Right cardiac atrium (tissue), 5 donors: ENCODE measurements at regions not wholly inside any gene's neighbourhood (a gene's known extent, or its start where the extent isn't known, plus 50 kb on each side); places are given as distances from the start of the nearest gene placed in this dataset.
A peak's percentile ranks its signal among the peaks of the same experiment; 100 is the strongest.

Experiments
- ATAC-seq, 2 donors: fragments of 200-7000 bp; cut with Tn5 transposase; one replicate each; pipeline versions ENCODE4 v1.8.0 to v1.9.1; 2020; ENCODE audit warnings: moderate library complexity in 2 of 2, mild to moderate bottlenecking in 1 of 2
- DNase-seq, 3 donors: peaks; one replicate each; pipeline ENCODE4 v3.0.0-alpha.2; 2020
- H3K27ac ChIP-seq: one replicate; pipeline ENCODE4 v1.5.1; 2013; ENCODE audit warnings: mild to moderate bottlenecking, low read length, control low read depth, moderate library complexity
- H3K27me3 ChIP-seq: one replicate; pipeline ENCODE4 v1.6.1; 2013; ENCODE audit not compliant: control insufficient read depth, insufficient read depth
- H3K4me1 ChIP-seq: one replicate; pipeline ENCODE4 v1.6.1; 2013; ENCODE audit warnings: low read length; ENCODE audit not compliant: control insufficient read depth, insufficient read depth
- H3K4me3 ChIP-seq: one replicate; pipeline ENCODE4 v1.5.1; 2013; ENCODE audit warnings: low read length, control low read depth
- H3K9me3 ChIP-seq: one replicate; pipeline ENCODE4 v1.6.1; 2013; ENCODE audit warnings: low read length; ENCODE audit not compliant: control insufficient read depth
- WGBS: extraction: QIAGEN DNeasy Blood & Tissue Kit; methylation state at CpG from one replicate; pipeline ENCODE4 v1.1.7; 2013; 5-methylcytosine and 5-hydroxymethylcytosine counted together
- intact Hi-C, 4 donors: fragments of 100-400 bp; cut with DNase I; formaldehyde crosslinking; loops; one replicate each; pipeline versions ENCODE4 v1.11.0 to v1.14.0; 2022 to 2023
- donor health status: healthy with polysubstance abuse.
- donor health status: DM: no; HTN: yes; CAD: no.
- donor health status: DM: no; HTN: no; CAD: no.
- donor health status: DM: no; HTN: yes; CAD: no; lungs with severe emphysema.
- donor health status: DM: yes; HTN: yes; CAD: no.

DNA sequence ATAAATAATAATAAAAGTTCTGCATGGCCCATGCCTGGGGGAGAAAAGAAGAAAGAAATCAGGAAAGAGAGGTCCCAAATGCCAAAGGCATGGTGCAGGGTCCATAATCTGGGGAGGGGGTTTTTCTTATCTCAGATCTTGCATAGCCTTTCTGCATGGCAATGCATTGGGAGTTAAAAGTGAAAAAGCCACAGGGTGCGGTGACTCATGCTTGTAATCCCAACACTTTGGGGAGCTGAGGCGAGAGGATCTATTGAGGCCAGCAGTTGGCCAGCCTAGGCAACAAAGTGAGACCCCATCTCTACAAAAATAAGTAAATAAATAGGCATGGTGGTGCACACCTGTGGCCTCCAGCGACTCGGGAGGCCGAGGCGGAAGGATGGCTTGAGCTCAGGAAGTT lies 76.8 kb upstream of the GATA2 start:
- intact Hi-C loops: loop anchor here in 1 of 4 donors (10.0 kb wide), 1 partner anchor 65 kb away; no protein-coding TSS in a partner anchor
- ATAC-seq (no peak), DNase-seq (no peak)
- H3K27me3 ChIP-seq: no peaks in the 10 kb centered on the region
- peaks cover 3% of the 10 kb centered on the region for H3K4me1 ChIP-seq
- H3K9me3 ChIP-seq: no peaks in the 10 kb centered on the region
- WGBS: 94% methylated on average over 6 of the region's 6 CpGs
- no peak overlapping the region for H3K27ac ChIP-seq
- H3K4me3 ChIP-seq: no peak overlapping the region

DNA sequence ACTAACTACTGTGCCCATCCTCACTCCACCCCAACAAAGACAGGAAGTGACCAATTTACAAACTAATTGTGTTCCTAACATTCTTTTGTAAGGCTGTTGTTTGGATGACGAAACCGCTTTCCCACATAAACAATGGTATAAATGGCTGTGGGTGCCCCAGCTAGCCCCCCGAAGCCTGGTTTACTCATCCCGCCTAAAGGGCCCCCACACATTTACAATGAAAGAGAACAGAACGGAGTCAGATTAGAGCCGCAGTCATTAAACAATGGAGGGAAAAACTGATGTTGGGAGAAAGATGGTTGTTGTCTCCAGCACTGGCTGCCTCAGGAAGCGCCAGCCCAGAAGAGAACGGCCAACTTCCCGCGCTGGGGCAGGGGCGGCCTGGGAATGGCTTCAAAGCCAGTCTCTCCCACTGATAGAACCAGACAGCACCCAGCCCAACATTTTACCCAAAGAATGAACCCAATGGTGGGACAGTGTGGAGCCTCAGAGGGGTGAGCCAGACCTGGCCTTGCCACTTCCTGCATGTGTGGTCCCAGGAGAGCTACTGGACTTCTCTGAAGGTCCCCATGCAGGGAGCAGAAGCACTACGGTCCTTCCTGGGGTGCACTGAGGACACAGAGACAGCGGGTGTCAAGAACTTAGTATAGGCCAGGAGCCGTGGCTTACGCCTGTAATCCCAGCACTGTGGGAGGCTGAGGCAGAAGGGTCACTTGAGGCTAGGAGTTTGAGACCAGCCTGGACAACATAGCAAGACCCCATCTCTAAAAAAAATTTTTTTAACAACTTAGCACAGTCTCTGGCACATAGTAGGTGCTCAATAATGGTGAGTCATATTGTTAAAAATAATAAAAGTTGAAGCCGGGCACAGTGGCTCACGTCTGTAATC lies 75.8 kb upstream of the GATA2 start:
- no peak for ATAC-seq
- Histone ChIP-seq H3K9me3 (no peaks in the 10 kb centered on the region), H3K27me3 (no peaks in the 10 kb centered on the region), H3K4me3 (no peak overlapping the region), H3K4me1 (peaks cover 3% of the 10 kb centered on the region), H3K27ac (no peak overlapping the region)
- intact Hi-C loops: loop anchor here in 1 of 4 donors (10.0 kb wide), 1 partner anchor 64 kb away; no protein-coding TSS in a partner anchor
- no peak for DNase-seq
- 69% methylated on average over 17 of the region's 17 CpGs for WGBS

DNA sequence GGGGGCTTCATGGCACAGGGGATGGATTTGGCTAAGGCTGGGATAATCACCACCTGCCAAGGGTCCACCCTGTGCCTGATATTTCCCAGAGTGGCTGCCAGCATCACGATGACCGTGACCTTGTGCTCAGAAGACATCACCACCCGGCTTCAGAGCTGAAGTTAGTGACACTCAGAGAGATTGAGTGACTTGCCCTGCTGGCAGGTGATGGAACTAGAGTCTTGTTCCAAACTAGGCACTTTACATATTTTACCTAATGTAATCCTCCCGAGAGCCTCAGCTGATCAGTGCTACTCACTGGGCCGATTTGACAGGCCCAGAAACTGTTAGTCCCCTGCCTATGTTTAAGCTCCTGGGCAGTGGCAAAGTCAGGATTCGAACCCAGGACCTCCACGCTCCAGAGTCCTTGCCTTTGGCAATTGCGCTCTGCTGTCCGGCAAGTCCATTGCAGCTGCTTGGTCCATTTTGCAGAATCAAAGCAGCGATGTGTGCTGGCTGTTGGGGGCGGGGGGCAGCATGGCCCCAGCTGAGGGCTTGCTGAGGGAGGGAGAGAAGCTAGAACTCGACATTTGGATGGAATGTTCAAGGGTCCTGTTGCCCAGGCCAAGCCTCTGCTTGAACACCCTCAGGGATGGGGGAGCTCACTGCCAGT lies 74.8 kb upstream of the GATA2 start:
- Histone ChIP-seq H3K9me3 (no peaks in the 10 kb centered on the region), H3K4me1 (peaks cover 3% of the 10 kb centered on the region), H3K4me3 (no peak overlapping the region), H3K27ac (peak overlapping the region; percentile 25), H3K27me3 (no peaks in the 10 kb centered on the region)
- intact Hi-C loops: loop anchor here in 1 of 4 donors (10.0 kb wide), 1 partner anchor 63 kb away; no protein-coding TSS in a partner anchor
- WGBS: 79% methylated on average over 12 of the region's 12 CpGs
- no peak for ATAC-seq
- DNase-seq: no peak

DNA sequence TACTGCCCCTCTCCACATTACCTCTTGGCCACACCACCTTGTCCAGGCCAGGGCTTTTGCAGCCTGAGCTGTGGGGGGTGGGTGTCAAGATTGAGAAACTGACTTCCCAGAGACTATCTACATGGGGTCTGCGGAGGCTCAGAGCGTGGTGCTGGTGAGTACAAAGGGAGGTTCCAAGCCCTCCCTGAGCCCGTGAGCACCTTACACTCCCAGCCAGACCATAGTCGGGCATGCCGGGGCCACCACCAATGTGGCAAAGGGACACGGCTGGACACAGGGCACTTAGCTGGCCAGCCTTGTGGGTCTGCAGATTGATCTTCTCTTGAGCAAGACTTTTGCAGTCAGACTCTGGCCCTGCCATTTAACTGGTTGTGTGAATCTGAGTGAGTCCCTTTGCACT lies 74.1 kb upstream of the GATA2 start:
- no peak for ATAC-seq
- no peaks in the 10 kb centered on the region for H3K27me3 ChIP-seq
- WGBS: 92% methylated on average over 6 of the region's 6 CpGs
- H3K4me1 ChIP-seq: peaks cover 3% of the 10 kb centered on the region
- intact Hi-C loops: loop anchor here in 1 of 4 donors (10.0 kb wide), 1 partner anchor 62 kb away; no protein-coding TSS in a partner anchor
- H3K4me3 ChIP-seq: no peak overlapping the region
- H3K27ac ChIP-seq: no peak overlapping the region
- H3K9me3 ChIP-seq: no peaks in the 10 kb centered on the region
- DNase-seq: no peak

DNA sequence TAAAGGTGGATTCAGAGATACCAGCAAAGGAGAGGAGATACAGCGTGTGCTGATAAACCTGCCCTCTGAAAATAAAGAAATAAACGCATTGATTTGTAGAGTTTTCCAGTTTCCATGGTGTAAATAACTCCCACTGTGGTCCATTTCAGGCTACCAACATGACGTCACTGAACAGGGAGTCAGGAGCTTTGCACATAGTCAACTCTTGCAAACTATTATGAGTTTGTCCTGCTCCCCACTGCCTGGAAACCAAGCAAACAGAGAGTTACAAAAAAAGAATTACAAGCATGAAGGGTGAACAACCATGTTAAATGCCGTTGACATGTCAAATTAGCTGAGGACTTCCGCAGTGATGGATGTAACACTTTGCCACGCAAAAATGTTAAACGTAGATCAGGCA lies 70.4 kb upstream of the GATA2 start:
- 47% methylated on average over 7 of the region's 7 CpGs for WGBS
- peaks cover 3% of the 10 kb centered on the region for H3K4me1 ChIP-seq

DNA sequence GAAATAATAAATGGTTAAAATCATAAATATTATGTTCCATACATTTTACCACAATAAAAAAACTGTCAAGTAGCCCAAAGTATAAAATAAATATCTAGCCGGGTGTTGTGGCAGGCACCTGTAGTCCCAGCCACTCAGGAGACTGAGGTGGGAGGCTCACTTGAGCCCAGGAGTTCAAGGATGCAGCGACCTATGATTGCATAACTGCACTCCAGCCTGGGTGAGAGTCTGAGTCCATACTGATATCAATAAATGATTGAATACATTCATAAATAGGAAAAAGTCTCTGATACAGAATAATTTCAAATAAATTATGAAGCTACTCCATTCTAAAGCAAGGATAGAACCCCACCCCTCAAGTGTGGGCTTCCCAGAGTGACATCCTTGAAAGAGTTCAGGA lies 68.5 kb upstream of the GATA2 start:
- ATAC-seq: no peak
- 87% methylated on average over 2 of the region's 2 CpGs for WGBS
- intact Hi-C loops: loop anchor here in 1 of 4 donors (10.0 kb wide), 1 partner anchor 57 kb away; no protein-coding TSS in a partner anchor

More for the DNA sequence above, 70.4 kb upstream of the GATA2 start:
- H3K4me3 ChIP-seq: no peak overlapping the region
- no peaks in the 10 kb centered on the region for H3K9me3 ChIP-seq
- DNase-seq: no peak
- H3K27me3 ChIP-seq: no peaks in the 10 kb centered on the region
- H3K27ac ChIP-seq: no peak overlapping the region
- ATAC-seq: no peak
- intact Hi-C loops: loop anchor here in 1 of 4 donors (10.0 kb wide), 1 partner anchor 59 kb away; no protein-coding TSS in a partner anchor

DNA sequence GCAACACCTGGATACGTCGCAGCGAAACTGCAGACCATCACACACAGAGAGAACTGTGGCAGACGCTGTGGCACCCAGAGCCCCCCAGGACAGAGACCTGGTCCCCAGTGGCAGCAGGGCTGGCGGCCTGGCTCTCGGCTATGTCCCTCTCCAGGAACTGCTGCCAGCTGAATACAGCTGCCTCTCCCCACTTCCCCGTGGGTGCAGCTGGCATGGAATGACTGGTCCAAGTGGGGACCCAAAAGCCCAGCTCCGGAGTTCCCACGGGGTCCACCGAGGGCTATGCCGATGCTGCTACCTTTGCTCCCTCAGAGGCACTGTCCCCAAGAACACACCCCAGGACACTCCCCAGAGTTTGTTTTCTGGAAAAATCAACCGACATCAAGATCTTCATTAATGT lies 67.8 kb upstream of the GATA2 start:
- Histone ChIP-seq H3K9me3 (no peaks in the 10 kb centered on the region), H3K27me3 (no peaks in the 10 kb centered on the region), H3K4me3 (no peak overlapping the region), H3K4me1 (no peaks in the 10 kb centered on the region), H3K27ac (no peak overlapping the region)
- ATAC-seq: no peak
- intact Hi-C loops: loop anchor here in 1 of 4 donors (10.0 kb wide), 1 partner anchor 56 kb away; no protein-coding TSS in a partner anchor
- WGBS: 91% methylated on average over 12 of the region's 12 CpGs
- DNase-seq: peak in 1 of 3 donors; percentile 32

More for the DNA sequence above, 68.5 kb upstream of the GATA2 start:
- no peak for DNase-seq
- Histone ChIP-seq H3K27me3 (no peaks in the 10 kb centered on the region), H3K9me3 (no peaks in the 10 kb centered on the region), H3K4me1 (no peaks in the 10 kb centered on the region), H3K27ac (no peak overlapping the region), H3K4me3 (no peak overlapping the region)

DNA sequence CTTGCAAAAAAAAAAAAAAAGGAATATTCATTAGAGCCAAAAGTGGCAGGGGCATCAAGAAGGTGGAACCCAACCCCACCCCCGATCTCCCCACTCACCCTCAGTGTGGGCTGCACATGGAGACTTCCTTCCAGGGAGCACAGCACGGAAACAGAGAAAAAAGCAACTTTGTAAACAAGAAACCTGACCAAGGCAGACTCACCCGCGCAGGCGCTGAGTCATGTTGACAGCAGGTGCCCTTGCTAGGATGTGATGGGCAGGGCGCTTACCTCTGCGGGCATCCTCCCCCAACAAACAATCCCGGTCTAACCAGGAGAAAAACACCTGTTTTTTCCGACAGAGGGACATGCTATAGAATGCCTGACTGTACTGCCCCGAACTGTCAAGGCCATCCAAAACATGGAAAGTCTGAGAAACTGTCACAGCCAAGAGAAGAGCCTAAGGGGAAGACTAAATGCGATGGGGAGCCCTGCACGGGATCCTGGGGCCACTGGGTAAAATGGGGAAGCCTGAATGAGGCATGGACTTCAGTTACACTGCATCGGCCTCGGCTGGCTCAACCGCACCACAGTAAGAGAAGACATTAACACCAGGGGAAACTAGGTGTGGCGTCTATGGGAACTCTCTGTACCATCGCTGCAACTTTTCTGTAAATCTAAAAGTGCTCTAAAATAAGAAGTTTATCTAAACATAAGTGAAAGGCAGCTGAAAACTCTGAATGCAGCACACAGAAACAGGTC lies 66.7 kb upstream of the GATA2 start:
- no peaks in the 10 kb centered on the region for H3K27me3 ChIP-seq

DNA sequence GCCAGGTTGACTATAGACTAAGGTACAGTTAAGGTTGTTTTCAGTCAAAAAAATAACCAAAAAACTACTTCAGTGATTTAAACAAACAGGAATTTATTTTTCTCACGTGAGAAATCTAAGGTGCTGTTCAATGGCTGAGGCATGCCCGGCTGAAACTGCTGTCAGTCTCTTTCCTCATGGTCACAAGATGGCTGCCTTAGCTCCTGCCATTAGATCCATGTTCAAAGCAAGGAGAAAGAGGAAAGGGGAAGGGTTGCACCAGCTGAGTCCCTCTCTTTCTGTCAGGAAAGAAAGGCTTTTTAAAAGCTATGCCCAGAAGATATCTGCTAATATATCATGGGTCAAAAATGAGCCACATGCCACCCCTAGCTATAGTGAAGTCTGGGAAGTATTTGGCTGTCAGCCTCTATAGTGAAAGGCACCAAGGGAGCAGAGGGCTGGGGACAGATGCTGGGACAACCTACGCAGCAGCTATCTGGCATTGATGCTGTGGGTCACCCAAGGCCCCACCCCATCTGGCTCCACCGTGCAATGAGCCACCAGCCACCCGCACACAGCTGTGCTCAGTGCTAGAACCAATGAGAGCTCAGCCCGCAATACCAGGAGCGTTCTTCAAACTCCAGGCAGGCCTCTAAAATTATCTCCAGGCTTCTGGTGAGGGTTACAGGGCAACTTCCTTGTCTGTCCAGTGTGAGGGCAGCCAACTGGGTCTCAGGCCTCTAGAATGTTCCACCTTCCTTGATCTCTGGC lies 64.7 kb upstream of the GATA2 start:
- WGBS: 87% methylated on average over 7 of the region's 7 CpGs
- DNase-seq (no peak), ATAC-seq (no peak)
- Histone ChIP-seq H3K4me1 (no peaks in the 10 kb centered on the region), H3K4me3 (no peak overlapping the region), H3K27me3 (no peaks in the 10 kb centered on the region), H3K27ac (no peak overlapping the region), H3K9me3 (no peaks in the 10 kb centered on the region)
- intact Hi-C loops: no loop called here

More for the DNA sequence above, 66.7 kb upstream of the GATA2 start:
- ATAC-seq (no peak), DNase-seq (peak in 1 of 3 donors; percentile 26)
- WGBS: 59% methylated on average over 17 of the region's 17 CpGs
- intact Hi-C loops: loop anchor here in 1 of 4 donors (10.0 kb wide), 1 partner anchor 55 kb away; no protein-coding TSS in a partner anchor
- H3K4me3 ChIP-seq: no peak overlapping the region
- H3K4me1 ChIP-seq: no peaks in the 10 kb centered on the region
- no peaks in the 10 kb centered on the region for H3K9me3 ChIP-seq
- no peak overlapping the region for H3K27ac ChIP-seq

DNA sequence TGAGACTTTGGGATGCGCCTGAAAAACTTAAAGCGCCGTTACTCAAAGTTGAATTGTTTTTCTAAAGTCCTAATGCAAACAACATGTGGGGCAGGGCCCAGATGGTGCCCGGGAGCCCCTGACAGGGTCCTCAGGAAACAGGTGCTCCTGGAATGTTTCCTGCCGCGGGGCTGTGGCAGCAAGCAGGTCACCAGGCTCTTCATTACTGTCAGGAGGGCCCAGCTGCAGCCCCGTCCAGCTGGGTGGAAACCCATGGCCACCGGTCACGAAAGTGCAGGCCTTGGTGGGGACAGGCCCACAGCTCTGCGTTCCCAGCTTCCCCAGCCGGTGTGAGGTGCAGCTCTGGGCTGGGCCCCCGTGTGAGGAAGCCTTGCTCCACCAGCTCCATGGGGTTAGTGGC lies 63.9 kb upstream of the GATA2 start:
- H3K27me3 ChIP-seq: no peaks in the 10 kb centered on the region
- H3K4me3 ChIP-seq: no peak overlapping the region
- no peak overlapping the region for H3K27ac ChIP-seq
- ATAC-seq (no peak), DNase-seq (no peak)
- H3K4me1 ChIP-seq: no peaks in the 10 kb centered on the region
- WGBS: 75% methylated on average over 12 of the region's 12 CpGs
- intact Hi-C loops: no loop called here
- H3K9me3 ChIP-seq: no peaks in the 10 kb centered on the region
